NCI-H748 (cell line): ENCODE measurements at regions not wholly inside any gene's neighbourhood (a gene's known extent, or its start where the extent isn't known, plus 50 kb on each side); places are given as distances from the start of the nearest gene placed in this dataset.
"Not testable (repeated sequence)": the region's sequence is repeated elsewhere in the genome, so short reads cannot be mapped to it uniquely, and the experiment has no call there.

ENCODE experiments used
- DNase-seq: peaks from one replicate; lab custom pipeline; 2025; ENCODE audit not compliant: unreplicated experiment; lab: John Stamatoyannopoulos, UW

DNA sequence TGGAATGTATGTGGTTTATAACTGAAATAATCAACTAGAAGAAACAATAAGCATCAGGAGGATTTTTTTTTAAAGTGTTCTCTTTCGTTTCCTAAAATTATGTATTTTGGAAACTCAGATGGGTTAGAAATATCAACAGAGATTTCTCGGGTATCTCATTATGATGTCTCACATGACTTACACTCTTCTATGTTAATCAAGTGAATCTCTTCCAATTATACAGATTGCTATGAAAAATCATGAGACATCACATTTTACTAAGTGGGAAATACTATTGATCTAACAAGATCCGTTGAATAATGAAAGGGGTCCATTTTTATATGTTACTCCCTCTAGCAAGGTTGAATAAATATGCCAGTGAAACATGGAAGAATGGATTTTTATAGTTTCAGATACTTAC lies 54.7 kb upstream of the NRIP1 start:
- no peak for DNase-seq

- no peak for DNase-seq
Observed at GRCh38 chr21:15121097-15121654, 56.4 kb upstream of the NRIP1 start.

GRCh38 chr21:15121655-15122120 lies 56.9 kb upstream of the NRIP1 start:
- DNase-seq = no peak

GRCh38 chr21:15122241-15122640 lies 57.4 kb upstream of the NRIP1 start:
- DNase-seq = no peak

- DNase-seq = no peak
Observed at GRCh38 chr21:15124731-15125130, 59.9 kb upstream of the NRIP1 start.

DNA sequence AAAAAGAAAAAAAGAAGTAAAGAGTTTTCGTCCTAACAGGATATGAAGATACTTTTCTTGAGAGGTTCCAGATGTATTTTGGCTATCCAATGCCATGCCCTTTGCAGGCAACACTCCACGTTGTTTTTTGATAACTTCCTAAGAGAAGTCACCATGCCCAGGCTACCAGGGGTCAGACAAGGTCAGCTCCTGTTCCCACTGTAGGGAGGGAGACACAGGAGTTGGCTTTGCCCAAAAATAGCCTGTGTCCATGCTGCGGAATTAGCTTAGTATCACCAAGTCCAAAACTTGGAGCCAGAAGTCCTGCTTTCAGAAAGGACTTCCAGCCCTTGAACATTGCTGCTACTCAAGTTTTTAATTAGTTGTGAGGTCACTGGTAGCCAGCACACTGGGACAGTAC lies 62.1 kb upstream of the NRIP1 start:
- DNase-seq = no peak

DNA sequence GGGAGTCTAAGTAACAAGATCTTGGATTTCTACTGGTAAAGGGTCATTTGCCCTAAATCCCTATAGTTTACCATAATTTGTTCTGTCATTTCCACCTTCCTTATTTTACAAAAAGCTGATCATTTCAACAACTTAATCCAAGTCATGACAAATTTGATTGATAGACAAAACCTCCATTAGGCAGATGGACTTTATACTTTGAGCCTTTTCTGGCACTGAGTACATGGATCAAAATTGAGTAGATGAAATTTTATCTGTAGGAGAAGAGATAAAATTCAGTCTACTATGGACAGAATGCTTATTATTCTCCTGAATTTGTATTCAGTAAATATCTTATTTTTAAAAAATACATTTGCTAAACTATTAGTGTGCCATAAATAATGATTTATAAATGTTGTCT lies 62.6 kb upstream of the NRIP1 start:
- DNase-seq = no peak

GRCh38 chr21:15128267-15128666 lies 63.5 kb upstream of the NRIP1 start:
- no peak for DNase-seq

GRCh38 chr21:15128714-15129113 lies 63.9 kb upstream of the NRIP1 start:
- DNase-seq = not testable (repeated sequence)

DNA sequence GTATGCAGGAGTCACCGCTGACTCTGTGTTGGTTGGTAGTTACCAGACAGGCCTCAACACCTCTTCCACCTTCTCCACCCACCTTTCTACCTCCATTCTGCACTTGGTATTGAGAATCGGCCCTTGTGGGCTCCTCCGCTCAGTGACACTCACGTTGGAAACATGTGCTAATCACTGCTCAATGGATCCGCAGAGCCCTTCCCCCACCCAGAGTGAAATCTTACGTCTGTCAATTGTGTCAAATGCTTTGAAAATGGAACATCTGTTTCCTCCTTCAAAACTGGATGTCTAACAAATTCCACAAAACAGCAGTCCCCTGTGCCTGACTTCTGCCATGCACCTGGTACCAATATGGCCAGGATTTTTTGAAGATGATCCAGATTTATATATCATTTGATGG lies 65.5 kb upstream of the NRIP1 start:
- no peak for DNase-seq

- DNase-seq = no peak
Observed at GRCh38 chr21:15130751-15131150, 66.0 kb upstream of the NRIP1 start.

GRCh38 chr21:15132781-15133180 lies 68.0 kb upstream of the NRIP1 start:
- DNase-seq = no peak

DNA sequence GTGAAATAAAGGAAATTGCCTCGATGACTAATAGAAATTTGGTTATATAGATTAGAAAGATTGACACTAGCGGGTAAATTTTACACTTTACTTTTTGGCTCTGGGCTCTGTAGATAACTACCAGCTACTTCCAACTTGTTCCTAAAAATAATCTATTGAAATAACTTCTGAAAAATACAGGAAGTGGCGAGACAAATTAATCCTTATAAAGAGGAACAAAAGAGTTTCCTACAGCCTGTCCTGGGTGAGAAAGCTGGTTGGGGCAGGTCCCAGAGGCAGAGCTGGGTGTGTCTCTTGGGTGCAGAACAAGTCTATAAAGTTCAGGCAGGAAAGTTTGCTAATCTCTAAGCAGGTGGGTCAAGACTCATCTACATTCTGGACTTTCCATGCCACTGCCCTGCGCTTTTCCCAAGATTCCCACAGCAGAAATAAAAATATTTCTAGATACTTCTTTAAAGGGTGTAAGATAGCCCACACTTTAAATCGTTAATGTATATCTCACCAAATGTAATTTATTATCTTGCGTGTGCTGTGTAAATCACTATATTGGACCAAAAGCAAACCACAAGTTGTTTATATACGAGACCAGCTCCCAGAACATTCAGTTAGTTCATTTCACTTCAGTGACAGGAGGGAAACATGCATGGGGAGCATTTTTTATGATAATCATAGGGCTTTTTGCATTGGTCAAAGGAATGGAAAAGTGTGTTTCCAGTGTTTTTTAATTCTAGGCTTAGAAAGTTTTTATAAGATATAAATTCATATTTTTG lies 70.1 kb upstream of the NRIP1 start:
- DNase-seq = no peak

DNA sequence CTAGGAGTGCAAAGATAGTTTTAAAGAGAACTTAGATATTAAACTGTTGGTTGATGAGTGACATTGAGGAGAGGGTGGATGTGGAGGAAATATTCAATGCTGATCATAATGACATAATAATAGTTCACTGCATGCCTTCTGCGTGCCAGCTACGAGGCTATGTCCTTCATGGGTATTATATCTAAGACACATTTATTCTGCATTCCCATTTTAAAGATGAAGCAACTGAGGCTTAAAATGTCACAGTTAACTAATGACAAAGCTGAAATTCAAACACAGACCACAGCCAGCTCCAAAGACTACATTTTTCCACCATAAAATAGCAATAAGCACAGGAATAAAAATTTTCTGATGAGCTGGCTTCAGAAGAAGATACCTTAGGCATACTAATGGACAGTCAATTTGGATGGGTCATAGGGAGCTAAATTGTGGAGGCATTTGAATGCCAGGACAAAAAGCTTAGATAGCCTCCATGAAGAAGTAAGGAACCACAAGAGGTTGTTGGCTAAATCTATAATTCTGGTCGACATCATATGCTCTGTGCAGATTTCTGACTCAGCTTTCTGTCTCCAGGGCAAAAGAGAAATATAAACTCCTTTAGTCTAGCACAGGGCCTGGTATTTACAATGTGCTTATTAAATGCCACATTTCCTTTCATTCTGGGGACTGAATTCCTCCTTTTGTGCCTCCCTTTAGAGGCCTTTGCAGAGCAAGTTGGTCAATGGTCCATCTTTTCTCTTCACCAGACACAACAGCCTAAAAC lies 71.2 kb upstream of the NRIP1 start:
- no peak for DNase-seq

GRCh38 chr21:15138490-15138889 lies 73.7 kb upstream of the NRIP1 start:
- peak; percentile 77 for DNase-seq

DNA sequence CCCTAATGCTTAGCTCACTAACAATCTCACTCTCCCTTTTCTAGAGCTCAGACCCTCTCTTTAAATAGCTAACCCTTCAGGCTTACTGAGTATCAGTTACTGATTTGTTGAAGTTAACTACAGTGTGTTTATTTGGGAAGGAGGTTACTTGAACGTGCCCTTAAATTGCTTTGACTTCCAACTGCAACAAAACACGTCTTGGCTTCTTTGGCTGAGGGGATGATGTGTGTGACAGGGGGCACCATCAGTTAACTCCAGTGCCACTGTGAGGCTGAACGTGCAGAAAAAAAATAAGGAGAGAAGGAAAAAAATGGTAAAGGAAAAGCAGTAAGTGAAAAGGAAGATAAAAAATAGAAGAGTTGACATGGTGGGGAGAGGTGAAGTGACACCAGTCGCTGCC lies 75.1 kb upstream of the NRIP1 start:
- no peak for DNase-seq

DNA sequence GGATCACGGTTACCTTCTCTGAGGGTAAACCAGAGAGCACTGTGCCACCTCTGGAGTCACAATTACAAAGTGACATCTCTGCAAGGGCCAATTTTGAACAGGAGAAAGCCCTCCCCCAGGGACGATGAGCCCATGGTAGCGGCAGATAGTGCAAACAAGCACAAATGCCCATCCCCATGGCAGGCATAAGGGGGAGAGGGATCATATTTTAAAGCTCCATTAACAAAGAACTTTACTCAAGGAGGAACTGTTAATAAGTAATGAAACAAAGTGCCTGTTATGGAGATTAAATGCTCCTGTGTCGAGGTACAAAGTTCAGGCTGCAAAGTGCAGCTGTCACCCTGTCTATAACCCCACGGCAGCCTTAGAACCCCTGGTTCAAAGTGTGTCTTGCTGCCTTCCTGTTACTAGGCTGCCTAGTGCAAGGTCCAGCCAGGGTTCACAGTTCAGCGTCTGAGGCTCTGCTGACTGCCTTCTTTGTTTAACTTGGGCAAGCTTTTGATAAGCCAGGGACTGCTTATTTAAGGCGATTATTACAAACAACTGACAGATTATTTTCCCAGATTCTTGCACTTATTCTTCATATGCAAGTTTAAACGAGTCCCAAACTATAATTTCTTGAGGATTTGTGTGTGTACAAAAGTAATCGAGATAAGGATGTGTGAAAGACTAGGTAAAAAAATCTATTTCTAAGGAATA lies 75.7 kb upstream of the NRIP1 start:
- no peak for DNase-seq

DNA sequence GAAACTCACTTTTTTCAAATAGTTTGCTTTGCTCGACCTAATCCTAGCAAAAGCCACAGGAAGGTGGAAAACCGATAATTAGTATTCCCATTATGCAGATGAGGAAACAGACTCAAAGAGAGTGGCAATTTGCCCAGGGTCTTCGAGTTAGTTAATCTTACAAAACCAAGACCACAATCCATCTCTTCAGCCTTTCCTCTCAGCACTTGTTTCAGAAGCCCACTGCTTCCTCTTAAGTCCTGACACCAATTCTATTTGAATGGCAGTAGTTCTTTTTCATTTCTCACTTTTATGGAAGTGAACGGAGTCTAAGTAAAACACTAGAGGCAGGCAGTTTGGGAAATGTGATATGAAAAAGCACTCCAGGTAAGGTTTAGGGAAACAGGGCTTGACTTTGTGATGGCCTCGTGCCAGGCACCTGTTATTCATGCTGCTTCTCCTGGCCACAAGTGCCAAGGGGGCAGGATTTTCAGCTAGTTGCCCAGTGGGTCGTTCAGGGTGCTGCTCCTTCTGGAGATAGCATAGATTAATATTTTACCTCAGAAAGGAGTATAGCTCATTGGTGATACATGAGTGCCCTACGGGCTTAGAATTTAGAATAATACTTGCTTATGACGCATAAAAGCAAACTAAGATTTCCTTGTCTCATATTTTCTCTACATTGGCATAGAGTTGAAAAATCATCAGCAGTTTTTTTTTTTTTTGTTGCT lies 76.6 kb upstream of the NRIP1 start:
- peak; percentile 24 for DNase-seq

GRCh38 chr21:15144026-15144425 lies 79.2 kb upstream of the NRIP1 start:
- no peak for DNase-seq

GRCh38 chr21:15148437-15148836 lies 83.6 kb upstream of the NRIP1 start:
- no peak for DNase-seq
